ENCODE measurements at regions not wholly inside any gene's neighbourhood (a gene's known extent, or its start where the extent isn't known, plus 50 kb on each side); places are given as distances from the start of the nearest gene placed in this dataset.

GRCh38 chr9:107645464-107645833, 155.9 kb upstream of the KLF4 start:
- ChIA-PET POLR2A (ENCODE audit: unreplicated experiment) (no interaction called here), CTCF (no interaction called here)
- Histone ChIP-seq H3K23ac (ENCODE audit: low read depth, low read length) (no peak overlapping the region), H3K4me2 (ENCODE audit: low read depth, low read length) (no peak overlapping the region), H3K56ac (ENCODE audit: extremely low read depth, insufficient read depth, low read length) (no peak overlapping the region), H2AK9ac (replicated peaks; ENCODE audit: low read depth, low read length, poor library complexity) (no peak overlapping the region), H4K8ac (ENCODE audit: low read depth in 2 of 2, low read length in 2 of 2) (no peak overlapping the region), H3K9ac (ENCODE audit: low read depth, low read length) (no peak overlapping the region), H3K27me3 (ENCODE audit: control insufficient read depth, insufficient read depth, low read length) (peaks cover 2% of the 10 kb centered on the region), H3K36me3 (ENCODE audit: control insufficient read depth, insufficient read depth, low read length) (no peaks in the 10 kb centered on the region), H4K91ac (ENCODE audit: insufficient read depth, low read depth, low read length) (no peak overlapping the region), H3K18ac (ENCODE audit: low read depth, low read length) (no peak overlapping the region), H2BK5ac (ENCODE audit: low read depth, low read length, poor library complexity, severe bottlenecking) (no peak overlapping the region), H3K4me1 (ENCODE audit: control insufficient read depth, insufficient read depth, low read length) (peaks cover 5% of the 10 kb centered on the region; the same call in 1 of the 2 replicates), H4K5ac (ENCODE audit: low read depth, low read length) (no peak overlapping the region), H3K14ac (replicated peaks; ENCODE audit: low read depth, low read length) (no peak overlapping the region), H2BK20ac (ENCODE audit: low read depth, low read length) (no peak overlapping the region), H2AFZ (replicated peaks; ENCODE audit: low read length, poor library complexity) (no peak overlapping the region), H3K4me3 (ENCODE audit: insufficient read depth, low read depth, low read length) (no peak overlapping the region), H3K27ac (ENCODE audit: insufficient read depth, low read length) (no peak overlapping the region), H3K9me3 (ENCODE audit: control insufficient read depth, insufficient read depth, low read length) (no peaks in the 10 kb centered on the region), H3K4ac (ENCODE audit: low read depth, low read length) (no peak overlapping the region), H3K79me1 (ENCODE audit: low read depth in 1 of 2, low read length in 2 of 2) (no peaks in the 10 kb centered on the region), H4K20me1 (ENCODE audit: insufficient read depth, low read length) (no peaks in the 10 kb centered on the region), H2BK120ac (ENCODE audit: low read depth, low read length) (no peak overlapping the region), H2BK15ac (ENCODE audit: low read depth, low read length) (no peak overlapping the region), H2AK5ac (ENCODE audit: low read depth, low read length) (no peak overlapping the region), H3K9me1 (ENCODE audit: insufficient read depth, low read length) (no peaks in the 10 kb centered on the region)
- BruUV-seq (replicated peaks): no TSS peak
- intact Hi-C loops (cut with micrococcal nuclease): no loop called here
- in situ Hi-C loops (cut with MboI; ENCODE audit: low sequenced_read_pairs): no loop called here
- no peak for TF ChIP-seq MXI1 (IDR thresholded peaks at IDR 0.05; ENCODE audit: borderline replicate concordance, low read depth, low read length)
- TF ChIP-seq ELK1 (IDR thresholded peaks at IDR 0.05; ENCODE audit: borderline replicate concordance, low read depth, low read length): no peak
- no peak for TF ChIP-seq SMC3 (IDR thresholded peaks at IDR 0.05; ENCODE audit: low read depth, low read length)
- TF ChIP-seq CTCF (conservative IDR thresholded peaks at IDR 0.05; ENCODE audit: low read depth, low read length): no peak
- DNase-seq (no peak), ATAC-seq (ENCODE audit: low read depth) (no peak)
- dilution Hi-C loops (cut with HindIII; ENCODE audit: low sequenced_read_pairs, unreplicated experiment): no loop called here
- WGBS, 2 experiments (ENCODE audit: extremely low coverage in 2 of 2, insufficient read length in 1 of 2): no CpG with 5 or more reads among the region's 1 CpG
